BJ (cell line): ENCODE measurements at regions not wholly inside any gene's neighbourhood (a gene's known extent, or its start where the extent isn't known, plus 50 kb on each side); places are given as distances from the start of the nearest gene placed in this dataset.
"Not testable (repeated sequence)": the region's sequence is repeated elsewhere in the genome, so short reads cannot be mapped to it uniquely, and the experiment has no call there.

ENCODE experiments used
- CTCF ChIA-PET: fragments of 350-600 bp; formaldehyde crosslinking; extraction: SDS; loops from one replicate; lab custom pipeline; 2021; ENCODE audit warnings: antibody characterized with exemption, inconsistent platforms; lab: Yijun Ruan, JAX
- POLR2A ChIA-PET: fragments of 300-600 bp; sonication (Branson Sonifier 250); formaldehyde crosslinking; extraction: SDS; loops from one replicate; lab custom pipeline; 2021; ENCODE audit warnings: antibody characterized with exemption; lab: Charles Lee
- DNase-seq: peaks from one replicate; pipeline ENCODE4 v3.0.0-alpha.2; 2011; ENCODE audit warnings: low read depth
- H3K27me3 ChIP-seq: 2 replicates; pipeline ENCODE4 v1.6.0; 2011; ENCODE audit warnings: low read length; ENCODE audit not compliant: control insufficient read depth, insufficient read depth
- H3K36me3 ChIP-seq: 2 replicates; pipeline ENCODE4 v1.5.1; 2011; ENCODE audit warnings: low read length; ENCODE audit not compliant: control insufficient read depth, insufficient read depth
- H3K4me3 ChIP-seq: 2 replicates; pipeline ENCODE4 v1.5.1; 2011; ENCODE audit warnings: low read depth, mild to moderate bottlenecking, control low read depth, low read length
- CTCF ChIP-seq: IDR thresholded peaks from 2 replicates; pipeline ENCODE4 v1.5.1; 2011; ENCODE audit warnings: low read depth, mild to moderate bottlenecking, control low read depth, inconsistent platforms, low read length, moderate library complexity; ENCODE audit not compliant: insufficient read depth

GRCh38 chr13:87972568-87972967 lies 301.4 kb downstream of the SLITRK5 start:
- no peak for DNase-seq
- CTCF ChIA-PET, result no interaction called here
- no peaks in the 10 kb centered on the region for H3K36me3 ChIP-seq
- POLR2A ChIA-PET, result no interaction called here
- TF ChIP-seq CTCF, result no peak
- no peak overlapping the region for H3K4me3 ChIP-seq
- H3K27me3 ChIP-seq, result no peaks in the 10 kb centered on the region

GRCh38 chr13:87975035-87975434 lies 303.9 kb downstream of the SLITRK5 start:
- H3K27me3 ChIP-seq, result no peaks in the 10 kb centered on the region
- POLR2A ChIA-PET, result no interaction called here
- no peak for TF ChIP-seq CTCF
- CTCF ChIA-PET, result no interaction called here
- H3K4me3 ChIP-seq, result no peak overlapping the region
- DNase-seq, result no peak
- no peaks in the 10 kb centered on the region for H3K36me3 ChIP-seq

GRCh38 chr13:87976650-87977049 lies 305.5 kb downstream of the SLITRK5 start:
- H3K36me3 ChIP-seq, DNase-seq, H3K4me3 ChIP-seq, H3K27me3 ChIP-seq, CTCF ChIA-PET, POLR2A ChIA-PET: not testable (repeated sequence)

- no peak for TF ChIP-seq CTCF
- H3K36me3 ChIP-seq, result no peaks in the 10 kb centered on the region
- CTCF ChIA-PET, result no interaction called here
- POLR2A ChIA-PET, result no interaction called here
- DNase-seq, result no peak
- H3K4me3 ChIP-seq, result no peak overlapping the region
- no peaks in the 10 kb centered on the region for H3K27me3 ChIP-seq
Observed at GRCh38 chr13:87981416-87981815, 310.2 kb downstream of the SLITRK5 start.

- Histone ChIP-seq H3K36me3 (no peaks in the 10 kb centered on the region), H3K27me3 (no peaks in the 10 kb centered on the region), H3K4me3 (no peak overlapping the region)
- no peak for DNase-seq
- ChIA-PET POLR2A (no interaction called here), CTCF (no interaction called here)
- no peak for TF ChIP-seq CTCF
Observed at GRCh38 chr13:87982400-87982799, 311.2 kb downstream of the SLITRK5 start.

- DNase-seq, result no peak
- ChIA-PET CTCF (no interaction called here), POLR2A (no interaction called here)
- TF ChIP-seq CTCF, result no peak
- H3K4me3 ChIP-seq, result no peak overlapping the region
- H3K27me3 ChIP-seq, result no peaks in the 10 kb centered on the region
- H3K36me3 ChIP-seq, result no peaks in the 10 kb centered on the region
Observed at GRCh38 chr13:87986639-87987250, 315.6 kb downstream of the SLITRK5 start.
